ENCODE measurements at regions not wholly inside any gene's neighbourhood (a gene's known extent, or its start where the extent isn't known, plus 50 kb on each side); places are given as distances from the start of the nearest gene placed in this dataset.
"Not testable (repeated sequence)": the region's sequence is repeated elsewhere in the genome, so short reads cannot be mapped to it uniquely, and the experiment has no call there.

DNA sequence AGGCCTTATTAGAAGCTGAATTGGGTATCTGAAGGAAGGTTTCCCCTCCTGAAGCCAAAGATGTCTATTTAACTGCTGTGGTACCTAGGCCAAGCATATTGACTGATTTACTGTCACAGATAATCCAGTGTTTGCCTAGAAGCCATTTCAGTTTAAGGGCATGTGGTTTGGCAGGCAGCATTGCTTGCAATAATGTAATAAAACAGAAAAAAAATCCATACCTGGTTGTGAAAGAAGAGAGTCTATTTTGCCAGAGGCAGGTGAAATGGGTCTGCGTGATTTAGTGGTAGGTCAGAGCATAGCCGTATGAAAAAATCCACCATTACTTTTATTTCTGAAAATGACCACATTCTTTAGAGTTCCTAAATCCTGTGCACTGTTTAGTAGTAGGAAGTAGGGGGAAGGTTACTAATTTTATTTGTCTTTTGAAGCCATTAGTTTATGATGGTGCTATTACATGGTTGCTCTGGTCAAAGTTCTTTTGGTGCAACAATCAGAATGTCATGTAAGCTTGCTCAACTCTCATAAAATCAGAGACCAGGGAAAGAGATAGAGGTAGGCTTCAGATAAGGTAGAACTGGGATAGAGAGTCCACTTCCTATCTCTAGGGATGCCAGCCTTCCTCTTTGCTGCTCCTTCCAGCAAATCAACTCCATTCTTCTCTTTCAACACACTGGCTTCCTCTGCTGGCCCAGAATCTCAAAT lies 343.4 kb downstream of the GPD2 start:
- no peak for DNase-seq (ENCODE audit: low spot score)

GRCh38 chr2:156781677-156782076 lies 345.5 kb downstream of the GPD2 start:
- not testable (repeated sequence) for DNase-seq (ENCODE audit: low spot score)

DNA sequence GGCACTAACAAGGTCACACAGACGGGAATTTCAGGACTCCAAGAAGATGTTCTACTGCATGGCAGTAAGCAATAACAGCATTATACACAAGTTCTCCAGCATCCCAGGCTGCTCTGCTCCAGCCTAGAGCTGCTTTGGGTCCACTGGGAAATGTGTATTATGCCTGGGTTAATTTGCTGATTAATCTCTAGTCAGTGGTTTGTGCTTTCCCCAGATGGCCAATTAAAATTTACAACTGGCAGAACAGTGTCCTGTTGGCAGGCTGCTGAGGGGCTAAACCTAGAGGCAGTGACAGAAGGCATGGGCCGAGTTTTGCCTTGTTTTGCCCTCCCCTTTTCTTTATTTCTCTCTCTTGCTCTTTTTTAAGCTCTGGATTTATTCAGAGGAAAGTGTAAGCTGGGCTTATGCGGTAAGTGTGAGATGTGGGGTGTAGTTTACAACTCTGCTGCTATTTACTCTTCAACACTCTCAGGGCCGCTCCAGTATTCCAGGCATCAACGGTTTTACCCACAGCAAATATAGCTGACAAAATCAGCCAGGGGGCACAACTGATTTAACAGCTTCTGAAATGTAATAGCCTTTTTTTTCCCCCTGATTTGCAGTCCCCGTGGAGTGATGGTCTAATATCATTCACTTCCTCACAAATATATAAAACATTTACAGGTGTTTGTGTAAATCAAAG lies 348.0 kb downstream of the GPD2 start:
- no peak for DNase-seq (ENCODE audit: low spot score)

GRCh38 chr2:156787517-156787916 lies 351.3 kb downstream of the GPD2 start:
- no peak for DNase-seq (ENCODE audit: low spot score)

DNA sequence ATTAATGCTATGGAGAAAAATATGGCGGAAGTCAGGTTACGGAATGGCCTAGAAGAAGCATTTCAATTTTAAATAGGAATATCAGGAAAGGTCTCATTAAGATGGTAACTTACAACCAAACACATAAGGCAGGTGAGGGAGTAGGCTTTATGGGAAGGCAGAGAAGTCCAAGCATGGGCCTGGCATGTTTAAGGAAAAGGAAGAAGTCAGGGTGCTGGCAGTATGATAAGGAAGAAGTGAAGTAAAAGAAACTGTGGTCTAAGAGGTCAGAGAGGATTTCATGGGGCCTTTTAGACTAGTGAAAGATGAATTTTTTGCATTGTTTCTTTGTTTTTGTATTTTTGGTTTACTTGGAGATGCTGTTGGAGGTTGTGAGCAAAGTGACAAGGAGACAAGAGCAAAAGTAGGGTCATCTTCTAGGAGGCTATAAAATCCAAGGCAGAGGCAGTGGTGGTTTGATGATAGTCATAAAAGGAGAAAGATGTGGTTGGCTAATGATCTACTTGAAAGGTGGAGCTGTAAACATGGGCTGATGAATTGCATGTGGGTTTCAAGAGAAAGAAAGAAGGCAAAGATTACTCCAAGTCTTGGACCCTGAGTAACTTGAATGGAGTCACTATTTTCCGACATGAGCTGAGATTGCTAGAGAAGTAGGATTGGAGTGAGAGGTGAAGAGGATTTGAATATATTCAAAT lies 354.3 kb downstream of the GPD2 start:
- no peak for DNase-seq (ENCODE audit: low spot score)

- DNase-seq (ENCODE audit: low spot score): no peak
These were observed 356.2 kb downstream of the GPD2 start for GRCh38 chr2:156792242-156792840.

DNA sequence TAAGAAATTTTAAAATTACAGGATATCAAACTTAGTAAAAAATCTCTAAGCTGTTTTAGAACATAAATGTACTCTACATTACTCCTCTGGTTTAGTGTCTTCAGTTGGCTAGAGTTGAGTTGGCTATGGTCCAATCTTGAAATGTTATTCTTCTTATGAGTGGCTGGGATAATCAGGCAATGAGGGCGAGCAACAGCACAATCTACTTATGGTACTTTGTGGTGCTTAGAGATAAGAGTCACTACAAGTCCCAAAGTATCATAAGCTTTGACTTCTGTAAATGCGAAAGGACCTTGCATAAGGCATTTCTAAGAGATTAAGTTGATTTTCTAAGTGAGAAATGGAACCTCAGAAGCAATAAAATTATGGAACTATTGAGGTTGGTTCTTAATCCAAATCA lies 361.7 kb downstream of the GPD2 start:
- DNase-seq (ENCODE audit: low spot score): no peak

DNA sequence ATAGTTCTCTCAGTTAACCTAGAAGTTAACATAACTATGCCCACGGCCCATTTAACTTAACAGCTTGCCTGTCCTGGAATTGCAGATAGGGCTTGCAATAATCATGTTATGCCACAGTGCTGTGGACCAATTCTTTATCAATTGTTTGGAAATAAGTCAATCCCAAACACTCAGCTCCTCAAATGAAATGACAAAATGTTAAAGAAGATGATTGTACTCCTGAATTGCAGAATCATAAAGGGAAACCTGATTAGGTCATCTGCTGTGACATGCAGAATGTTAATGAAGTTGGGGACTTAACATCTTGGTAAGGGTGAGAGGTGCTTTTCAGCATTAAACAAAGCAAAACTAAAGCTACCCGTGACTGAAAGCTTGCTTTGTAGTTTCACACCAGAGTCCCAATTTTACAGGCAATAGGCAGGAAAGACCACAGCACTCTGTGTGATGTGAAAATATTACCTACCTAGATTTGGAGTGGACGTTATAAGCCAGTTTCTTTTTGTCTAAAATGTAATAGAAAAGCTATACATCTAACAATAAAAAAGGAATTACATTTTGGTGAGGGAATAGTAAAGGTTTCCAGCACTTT lies 364.0 kb downstream of the GPD2 start:
- no peak for DNase-seq (ENCODE audit: low spot score)

DNA sequence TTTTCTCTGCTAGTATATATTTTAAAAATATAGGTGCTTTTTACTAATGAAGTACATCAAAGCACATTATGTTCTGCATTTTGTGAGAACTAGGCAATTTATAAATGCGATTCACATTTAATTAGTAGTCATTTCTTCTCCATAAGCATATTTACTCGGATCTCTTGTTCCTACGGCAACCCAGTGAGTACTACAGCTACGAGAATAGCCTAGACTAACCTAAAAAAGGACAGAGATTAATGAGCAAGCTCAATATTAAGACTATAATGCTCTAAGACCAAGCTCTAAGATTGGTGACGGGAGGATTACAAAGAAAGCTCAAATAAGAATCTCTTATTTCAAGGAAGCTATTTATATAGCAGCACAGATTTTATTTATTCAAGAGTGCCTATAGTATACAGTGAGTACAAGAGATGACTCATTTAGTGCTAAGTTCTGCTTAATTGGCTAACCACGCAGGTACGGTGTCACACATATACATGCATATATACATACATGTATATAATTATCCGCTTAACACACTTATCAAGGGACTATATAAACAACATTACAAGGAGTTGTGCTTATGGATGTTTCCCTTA lies 364.7 kb downstream of the GPD2 start:
- no peak for DNase-seq (ENCODE audit: low spot score)

- no peak for DNase-seq (ENCODE audit: low spot score)
These were observed 367.1 kb downstream of the GPD2 start for GRCh38 chr2:156803243-156803642.

GRCh38 chr2:156803967-156804366 lies 367.8 kb downstream of the GPD2 start:
- DNase-seq (ENCODE audit: low spot score): no peak

DNA sequence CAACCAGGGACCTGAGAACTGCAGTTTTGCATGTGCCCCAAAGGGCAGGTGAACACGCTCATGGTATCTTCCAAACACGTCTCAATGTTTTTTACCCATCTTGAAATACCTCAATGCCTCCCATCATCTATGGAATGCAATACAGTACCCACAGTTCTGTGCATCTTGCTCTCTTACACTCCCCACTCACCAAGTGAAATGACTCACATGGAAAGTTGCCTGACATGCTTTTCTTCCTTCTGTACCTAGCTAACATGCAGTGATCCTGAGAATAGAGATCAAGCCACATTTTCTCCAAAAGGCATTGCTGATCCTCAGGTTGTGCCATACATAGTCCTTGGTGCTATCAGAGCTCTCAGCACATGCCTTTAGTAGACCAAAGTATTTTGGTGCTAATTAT lies 373.9 kb downstream of the GPD2 start:
- no peak for DNase-seq (ENCODE audit: low spot score)

DNA sequence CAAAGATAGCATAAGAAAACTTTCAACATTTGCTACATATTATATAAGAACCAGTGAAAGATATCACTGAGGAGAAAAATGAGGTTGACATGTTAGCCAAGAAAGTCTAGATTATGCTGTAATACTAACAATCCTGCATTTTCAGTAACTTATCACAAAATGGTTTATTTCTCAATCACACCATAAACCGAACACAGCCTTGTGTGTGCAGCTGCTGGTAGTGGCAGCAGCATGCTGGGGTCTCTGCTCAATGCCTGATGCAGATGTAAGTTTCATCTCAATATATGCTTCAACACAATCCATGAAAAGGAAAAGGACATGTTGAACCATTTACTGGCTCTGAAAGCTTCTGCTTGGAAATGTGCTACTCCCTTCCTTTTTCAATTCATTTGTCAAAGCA lies 376.3 kb downstream of the GPD2 start:
- no peak for DNase-seq (ENCODE audit: low spot score)

- DNase-seq (ENCODE audit: low spot score): no peak
These were observed 381.3 kb downstream of the GPD2 start for GRCh38 chr2:156817430-156817829.

DNA sequence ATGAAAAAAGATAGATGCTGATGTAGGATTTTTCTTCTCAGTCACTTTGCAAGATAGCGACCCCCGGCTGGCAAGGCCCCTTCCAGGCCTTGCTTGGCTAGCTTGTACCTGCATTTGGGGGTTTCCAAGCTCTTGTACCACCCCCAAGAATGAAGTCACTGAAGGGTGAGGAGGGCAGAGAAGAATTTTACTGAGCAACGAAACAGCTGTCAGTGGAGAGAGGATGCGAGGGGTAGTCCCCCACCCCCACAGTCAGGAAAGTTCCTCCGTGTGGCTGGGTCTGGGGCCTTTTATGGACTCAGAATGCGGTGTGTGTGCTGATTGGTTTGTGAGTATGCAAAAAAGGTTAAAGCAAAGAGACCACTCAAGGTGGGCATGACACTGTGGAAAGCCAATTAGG lies 382.0 kb downstream of the GPD2 start:
- DNase-seq (ENCODE audit: low spot score): no peak

GRCh38 chr2:156818944-156819343 lies 382.8 kb downstream of the GPD2 start:
- no peak for DNase-seq (ENCODE audit: low spot score)

- no peak for DNase-seq (ENCODE audit: low spot score)
These were observed 390.3 kb downstream of the GPD2 start for GRCh38 chr2:156826341-156826933.

DNA sequence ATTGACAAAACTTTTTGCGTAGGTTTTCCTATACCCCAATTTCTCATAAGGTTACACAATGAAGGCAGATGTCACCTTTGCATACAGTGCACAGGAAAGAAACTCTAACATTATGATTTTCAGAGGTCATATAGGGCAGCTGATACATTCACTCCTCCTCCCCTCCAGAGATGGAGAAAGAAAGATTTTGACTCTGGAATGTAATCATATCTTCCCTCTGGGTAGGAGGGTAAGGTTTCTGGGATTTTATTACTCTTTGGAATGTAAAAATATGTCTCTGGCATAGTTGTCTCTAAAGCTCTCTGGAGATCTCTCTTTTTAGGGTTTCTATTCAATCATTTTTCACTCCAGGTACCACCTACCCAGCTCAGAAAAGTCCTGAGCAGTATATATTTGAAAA lies 398.3 kb downstream of the GPD2 start:
- no peak for DNase-seq (ENCODE audit: low spot score)

GRCh38 chr2:156837635-156838370 lies 401.6 kb downstream of the GPD2 start:
- DNase-seq (ENCODE audit: low spot score): no peak

DNA sequence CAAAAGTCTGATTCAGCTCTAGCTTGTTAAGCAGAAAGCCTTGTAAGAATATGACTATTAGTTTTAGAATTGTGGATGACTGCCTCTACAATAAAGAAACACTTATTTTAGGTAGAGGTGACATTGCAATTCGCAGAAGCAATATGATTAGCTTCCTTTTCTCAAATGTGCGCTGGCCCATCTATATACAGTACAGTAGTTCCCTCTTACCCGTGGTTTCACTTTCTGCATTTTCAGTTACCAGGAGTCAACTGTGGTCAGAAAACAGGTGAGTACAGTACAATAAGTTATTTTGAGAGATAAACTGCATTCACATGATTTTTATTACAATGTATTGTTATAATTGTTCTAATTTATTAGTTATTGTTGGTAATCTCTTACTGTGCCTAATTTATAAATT lies 405.1 kb downstream of the GPD2 start:
- no peak for DNase-seq (ENCODE audit: low spot score)

Measured in hematopoietic multipotent progenitor cell treated with erythropoietin and hydrocortisone succinate and interleukin-3 and kit ligand, for 17 days (in vitro differentiated cells).